SK-N-SH (cell line): ENCODE measurements at regions not wholly inside any gene's neighbourhood (a gene's known extent, or its start where the extent isn't known, plus 50 kb on each side); places are given as distances from the start of the nearest gene placed in this dataset.
A peak's percentile ranks its signal among the peaks of the same experiment; 100 is the strongest.

Experiments used
- CTCF ChIA-PET: fragments of 300-600, 350-600 bp; formaldehyde crosslinking; extraction: SDS; loops from one replicate; lab custom pipeline; 2021; lab: Yijun Ruan, JAX
- POLR2A ChIA-PET: fragments of 350-600 bp; sonication (Branson Sonifier 250); formaldehyde crosslinking; extraction: SDS; loops from one replicate; lab custom pipeline; 2020; ENCODE audit warnings: antibody characterized with exemption, inconsistent platforms; lab: Yijun Ruan, JAX
- DNase-seq: peaks from one replicate; pipeline ENCODE4 v3.0.0; 2012
- H2AFZ ChIP-seq: fragments of 200-600 bp; sonication (generic); 2 replicates; pipeline ENCODE4 v1.8.1; 2016; ENCODE audit warnings: antibody characterized with exemption, mild to moderate bottlenecking, low read depth
- H3F3A ChIP-seq: fragments of 200-600 bp; sonication (generic); replicated peaks from 2 replicates; pipeline ENCODE3; 2016; ENCODE audit warnings: antibody characterized with exemption, mild to moderate bottlenecking; ENCODE audit not compliant: insufficient read depth
- H3K27ac ChIP-seq, 2 experiments: fragments of 200-500 bp in 1 of 2; fragments of 200-600 bp in 1 of 2; sonication (Bioruptor generic) in 1 of 2; sonication (generic), shearing (Covaris generic) in 1 of 2; 2 replicates each; pipeline versions ENCODE4 v1.5.1 to v1.6.1; 2014 to 2016; ENCODE audit warnings: low read depth in 2 of 2, inconsistent platforms in 1 of 2, low read length in 1 of 2, mild to moderate bottlenecking in 1 of 2, mixed read lengths in 1 of 2
- H3K27me3 ChIP-seq: fragments of 200-600 bp; sonication (generic), shearing (Covaris generic); 2 replicates; pipeline ENCODE4 v1.6.1; 2016; ENCODE audit warnings: mixed run types; ENCODE audit not compliant: insufficient read depth
- H3K36me3 ChIP-seq, 2 experiments: fragments of 200-500 bp in 1 of 2; fragments of 200-600 bp in 1 of 2; sonication (Bioruptor generic) in 1 of 2; sonication (generic) in 1 of 2; replicated peaks in 1 of 2; 2 replicates each; pipeline versions ENCODE3 to v1.5.1; 2014 to 2016; ENCODE audit warnings: low read length in 1 of 2, mild to moderate bottlenecking in 1 of 2; ENCODE audit not compliant: insufficient read depth in 2 of 2, control insufficient read depth in 1 of 2
- H3K4me1 ChIP-seq, 2 experiments: fragments of 200-500 bp in 1 of 2; fragments of 200-600 bp in 1 of 2; sonication (Bioruptor generic) in 1 of 2; sonication (generic), shearing (Covaris generic) in 1 of 2; 2 replicates each; pipeline versions ENCODE4 v1.5.1 to v1.6.1; 2014 to 2016; ENCODE audit warnings: low read depth in 1 of 2, low read length in 1 of 2, mixed run types in 1 of 2; ENCODE audit not compliant: insufficient read depth in 2 of 2, control insufficient read depth in 1 of 2
- H3K4me2 ChIP-seq: fragments of 200-600 bp; sonication (generic), shearing (Covaris generic); 2 replicates; pipeline ENCODE4 v1.6.1; 2017; ENCODE audit warnings: mixed run types
- H3K4me3 ChIP-seq, 2 experiments: fragments of 200-500 bp in 1 of 2; fragments of 200-600 bp in 1 of 2; sonication (Bioruptor generic) in 1 of 2; sonication (generic), shearing (Covaris generic) in 1 of 2; 2 replicates each; pipeline versions ENCODE4 v1.5.1 to v1.8.1; 2014 to 2016; ENCODE audit warnings: low read depth in 2 of 2, inconsistent platforms in 1 of 2, low read length in 1 of 2, mild to moderate bottlenecking in 1 of 2, mixed read lengths in 1 of 2, moderate library complexity in 1 of 2
- H3K79me2 ChIP-seq: fragments of 200-600 bp; sonication (generic); 2 replicates; pipeline ENCODE4 v1.8.1; 2017; ENCODE audit warnings: mild to moderate bottlenecking; ENCODE audit not compliant: insufficient read depth
- H3K9ac ChIP-seq: fragments of 200-600 bp; sonication (generic); 2 replicates; pipeline ENCODE4 v1.6.1; 2017; ENCODE audit warnings: mixed run types
- H3K9me2 ChIP-seq: fragments of 200-600 bp; sonication (generic); 2 replicates; pipeline ENCODE4 v1.6.1; 2017; ENCODE audit warnings: mixed run types
- H3K9me3 ChIP-seq: fragments of 200-600 bp; sonication (generic); 2 replicates; pipeline ENCODE4 v1.6.1; 2017; ENCODE audit warnings: mixed run types, mild to moderate bottlenecking, moderate library complexity
- H4K20me1 ChIP-seq: fragments of 200-600 bp; sonication (generic); 2 replicates; pipeline ENCODE4 v1.6.1; 2017; ENCODE audit warnings: mild to moderate bottlenecking, mixed run types; ENCODE audit not compliant: insufficient read depth
- CHD2 ChIP-seq: fragments of 150-350 bp; IDR thresholded peaks from 2 replicates; pipeline ENCODE4 v1.6.1; 2018; ENCODE audit warnings: low read length; ENCODE audit not compliant: partially characterized antibody
- EP300 ChIP-seq, 2 experiments: IDR thresholded peaks; 2 replicates each; pipeline versions ENCODE4 v1.4.0 to v1.6.1; 2012; ENCODE audit warnings: borderline replicate concordance in 1 of 2, low read depth in 1 of 2, low read length in 1 of 2
- EZH2phosphoT487 ChIP-seq: fragments of 200-600 bp; sonication (generic); IDR thresholded peaks from 2 replicates; pipeline ENCODE4 v1.6.1; 2017; ENCODE audit warnings: low read depth, mixed run types, mild to moderate bottlenecking, antibody characterized with exemption, moderate library complexity, borderline replicate concordance
- FOSL2 ChIP-seq: IDR thresholded peaks from 2 replicates; pipeline ENCODE4 v1.4.0; 2012; ENCODE audit warnings: low read depth, mild to moderate bottlenecking, moderate library complexity, borderline replicate concordance
- FOXM1 ChIP-seq: IDR thresholded peaks from 2 replicates; pipeline ENCODE4 v1.4.0; 2012; ENCODE audit warnings: low read depth, mild to moderate bottlenecking
- GABPA ChIP-seq: IDR thresholded peaks from 2 replicates; pipeline ENCODE4 v1.4.0; 2012; ENCODE audit warnings: low read depth, mild to moderate bottlenecking
- IRF3 ChIP-seq: fragments of 150-350 bp; IDR thresholded peaks from 2 replicates; pipeline ENCODE4 v1.6.1; 2016; ENCODE audit warnings: mild to moderate bottlenecking, low read depth, low read length
- JUND ChIP-seq: IDR thresholded peaks from 2 replicates; pipeline ENCODE4 v1.4.0; 2012
- MEF2A ChIP-seq: IDR thresholded peaks from 2 replicates; pipeline ENCODE4 v1.4.0; 2012; ENCODE audit warnings: low read depth, borderline replicate concordance
- NFIC ChIP-seq: IDR thresholded peaks from 2 replicates; pipeline ENCODE4 v1.4.0; 2012; ENCODE audit warnings: borderline replicate concordance
- PBX3 ChIP-seq: IDR thresholded peaks from 2 replicates; pipeline ENCODE4; 2012
- POLR2AphosphoS5 ChIP-seq: IDR thresholded peaks from 2 replicates; pipeline ENCODE4 v1.6.1; 2012; ENCODE audit warnings: low read depth, low read length
- REST ChIP-seq: IDR thresholded peaks from 2 replicates; pipeline ENCODE4 v1.6.1; 2012; ENCODE audit warnings: mild to moderate bottlenecking, low read depth, low read length, moderate library complexity
- SMC3 ChIP-seq: IDR thresholded peaks from 2 replicates; pipeline ENCODE4 v1.6.1; 2012; ENCODE audit warnings: low read depth, low read length, improper control_type of control experiment
- TAF1 ChIP-seq: IDR thresholded peaks from 2 replicates; pipeline ENCODE4 v1.6.1; 2012; ENCODE audit warnings: low read depth, mild to moderate bottlenecking, low read length, moderate library complexity, borderline replicate concordance
- TCF12 ChIP-seq: IDR thresholded peaks from 2 replicates; pipeline ENCODE4 v1.4.0; 2012
- TEAD4 ChIP-seq: IDR thresholded peaks from 2 replicates; pipeline ENCODE4 v1.4.0; 2012; ENCODE audit warnings: mild to moderate bottlenecking, borderline replicate concordance; ENCODE audit not compliant: insufficient read depth
- USF2 ChIP-seq: fragments of 150-350 bp; IDR thresholded peaks from 2 replicates; pipeline ENCODE4 v1.6.1; 2017; ENCODE audit warnings: antibody characterized with exemption, low read length, low read depth, borderline replicate concordance
- ZBTB33 ChIP-seq: IDR thresholded peaks from 2 replicates; pipeline ENCODE4 v1.4.0; 2012; ENCODE audit warnings: low read depth, borderline replicate concordance
- WGBS: methylation state at CpG from one replicate; pipeline ENCODE4 v1.1.6; 2017; ENCODE audit warnings: low lambda C conversion rate; 5-methylcytosine and 5-hydroxymethylcytosine counted together

- peaks cover 0 to 31% of the 10 kb centered on the region in 2 experiments for H3K4me1 ChIP-seq
- H3K9me2 ChIP-seq: no peaks in the 10 kb centered on the region
- H3K27ac ChIP-seq: peak overlapping the region in 1 of 2 experiments; percentile 100; a peak in 2 of 4 replicates
- H3K79me2 ChIP-seq: no peaks in the 10 kb centered on the region
- TF ChIP-seq PBX3 (peak; percentile 56), JUND (peak; percentile 35), POLR2AphosphoS5 (no peak), FOXM1 (no peak), TCF12 (peak; percentile 75), FOSL2 (peak; percentile 42; the same call in 1 of the 2 replicates), EZH2phosphoT487 (no peak), MEF2A (peak; percentile 94), USF2 (no peak), EP300 (IDR thresholded peaks at IDR 0.05; ENCODE audit: borderline replicate concordance in 1 of 2, low read depth in 1 of 2, low read length in 1 of 2) (peak; percentile 13 to 52; a peak in 2 of 4 replicates)
- POLR2A ChIA-PET: no interaction called here
- H3K36me3 ChIP-seq: no peaks in the 10 kb centered on the region
- H3K27me3 ChIP-seq: no peaks in the 10 kb centered on the region
- WGBS: 12% methylated on average over 3 of the region's 3 CpGs
- no peak overlapping the region for H2AFZ ChIP-seq
- H3F3A ChIP-seq: peaks cover 50% of the 10 kb centered on the region
- H3K9me3 ChIP-seq: no peaks in the 10 kb centered on the region
- H3K4me2 ChIP-seq: peak overlapping the region; percentile 91
- no peak overlapping the region for H3K4me3 ChIP-seq
- CTCF ChIA-PET: no interaction called here
- no peaks in the 10 kb centered on the region for H4K20me1 ChIP-seq
- no peak overlapping the region for H3K9ac ChIP-seq
- DNase-seq: no peak
Observed at GRCh38 chr9:108476574-108476973, 379.2 kb downstream of the ACTL7B start.

- H3K4me3 ChIP-seq: no peak overlapping the region
- no peaks in the 10 kb centered on the region for H3K79me2 ChIP-seq
- H4K20me1 ChIP-seq: no peaks in the 10 kb centered on the region
- H3K4me2 ChIP-seq: 0 out of 2 replicates have a peak overlapping the region, but pooled peaks have one; percentile 91
- 47% methylated on average over 2 of the region's 2 CpGs for WGBS
- no peaks in the 10 kb centered on the region for H3K27me3 ChIP-seq
- H3K9me3 ChIP-seq: no peaks in the 10 kb centered on the region
- H3K27ac ChIP-seq: peak overlapping the region in 1 of 2 experiments; percentile 100; a peak in 1 of 4 replicates
- H3K9ac ChIP-seq: no peak overlapping the region
- H3F3A ChIP-seq: peaks cover 50% of the 10 kb centered on the region
- ChIA-PET CTCF (interaction anchor here (1.0 kb wide), 1 partner anchor 147 kb away, joined by 3 read pairs; no protein-coding TSS in a partner anchor), POLR2A (no interaction called here)
- H3K4me1 ChIP-seq: peaks cover 0 to 31% of the 10 kb centered on the region in 2 experiments
- no peaks in the 10 kb centered on the region for H3K9me2 ChIP-seq
- H2AFZ ChIP-seq: no peak overlapping the region
- H3K36me3 ChIP-seq: no peaks in the 10 kb centered on the region
- DNase-seq: no peak
- TF ChIP-seq MEF2A (peak; percentile 25; the same call in 1 of the 2 replicates), REST (no peak), TAF1 (no peak), ZBTB33 (no peak), GABPA (no peak), NFIC (peak; percentile 15; the same call in 1 of the 2 replicates), CHD2 (no peak), IRF3 (no peak), TEAD4 (peak; percentile 50; the same call in 1 of the 2 replicates), SMC3 (no peak)
Observed at GRCh38 chr9:108475813-108476212, 380.0 kb downstream of the ACTL7B start.
